ENCODE measurements at regions not wholly inside any gene's neighbourhood (a gene's known extent, or its start where the extent isn't known, plus 50 kb on each side); places are given as distances from the start of the nearest gene placed in this dataset.

GRCh38 chr17:5789528-5789927 is 205.2 kb upstream of the NLRP1 start:
- DNase-seq = no peak

GRCh38 chr17:5793157-5793556 is 208.8 kb upstream of the NLRP1 start:
- no peak for DNase-seq

GRCh38 chr17:5793899-5794298 is 209.6 kb upstream of the NLRP1 start:
- DNase-seq = no peak

- no peak for DNase-seq
Measured at GRCh38 chr17:5794385-5794784, 210.1 kb upstream of the NLRP1 start.

GRCh38 chr17:5794881-5795506 is 210.7 kb upstream of the NLRP1 start:
- no peak for DNase-seq

GRCh38 chr17:5797447-5798050 is 213.2 kb upstream of the NLRP1 start:
- no peak for DNase-seq

- no peak for DNase-seq
Measured at GRCh38 chr17:5798094-5798493, 213.8 kb upstream of the NLRP1 start.

GRCh38 chr17:5800131-5800530 is 215.8 kb upstream of the NLRP1 start:
- no peak for DNase-seq

GRCh38 chr17:5800646-5801045 is 216.3 kb upstream of the NLRP1 start:
- DNase-seq = no peak

GRCh38 chr17:5804251-5804650 is 219.9 kb upstream of the NLRP1 start:
- DNase-seq = no peak

GRCh38 chr17:5809056-5809455 is 224.7 kb upstream of the NLRP1 start:
- DNase-seq = no peak

GRCh38 chr17:5809580-5810188 is 225.4 kb upstream of the NLRP1 start:
- no peak for DNase-seq

GRCh38 chr17:5812590-5812989 is 228.3 kb upstream of the NLRP1 start:
- no peak for DNase-seq

GRCh38 chr17:5813357-5813756 is 229.0 kb upstream of the NLRP1 start:
- no peak for DNase-seq

GRCh38 chr17:5815396-5815795 is 231.1 kb upstream of the NLRP1 start:
- DNase-seq = no peak

GRCh38 chr17:5816491-5817070 is 232.3 kb upstream of the NLRP1 start:
- no peak for DNase-seq

GRCh38 chr17:5817475-5818395 is 233.4 kb upstream of the NLRP1 start:
- DNase-seq = no peak

- DNase-seq = no peak
Measured at GRCh38 chr17:5819396-5819795, 235.1 kb upstream of the NLRP1 start.

GRCh38 chr17:5819921-5820685 is 235.8 kb upstream of the NLRP1 start:
- no peak for DNase-seq

- DNase-seq = peak; percentile 39
Measured at GRCh38 chr17:5820721-5821456, 236.6 kb upstream of the NLRP1 start.

- no peak for DNase-seq
Measured at GRCh38 chr17:5821803-5822202, 237.5 kb upstream of the NLRP1 start.
